IPS-NIHi11 (cell line): ENCODE measurements at regions not wholly inside any gene's neighbourhood (a gene's known extent, or its start where the extent isn't known, plus 50 kb on each side); places are given as distances from the start of the nearest gene placed in this dataset.
"Not testable (repeated sequence)": the region's sequence is repeated elsewhere in the genome, so short reads cannot be mapped to it uniquely, and the experiment has no call there.

ENCODE experiments used
- DNase-seq: peaks from one replicate; pipeline ENCODE4 v3.0.0; 2012; ENCODE audit warnings: mixed read lengths, low spot score

GRCh38 chr3:110618512-110619226, 452.9 kb upstream of the NECTIN3 start:
- DNase-seq, result no peak

GRCh38 chr3:110620118-110620517, 451.5 kb upstream of the NECTIN3 start:
- DNase-seq, result no peak

- no peak for DNase-seq
Observed at GRCh38 chr3:110623571-110623970, 448.0 kb upstream of the NECTIN3 start.

GRCh38 chr3:110624576-110624975, 447.0 kb upstream of the NECTIN3 start:
- DNase-seq, result no peak

GRCh38 chr3:110625201-110625747, 446.3 kb upstream of the NECTIN3 start:
- DNase-seq, result no peak

GRCh38 chr3:110626652-110627111, 444.9 kb upstream of the NECTIN3 start:
- DNase-seq, result not testable (repeated sequence)

GRCh38 chr3:110628650-110629301, 442.8 kb upstream of the NECTIN3 start:
- DNase-seq, result no peak

GRCh38 chr3:110629917-110630316, 441.7 kb upstream of the NECTIN3 start:
- DNase-seq, result no peak

- no peak for DNase-seq
Observed at GRCh38 chr3:110644203-110644602, 427.4 kb upstream of the NECTIN3 start.

- no peak for DNase-seq
Observed at GRCh38 chr3:110646055-110646454, 425.6 kb upstream of the NECTIN3 start.

- no peak for DNase-seq
Observed at GRCh38 chr3:110646496-110646895, 425.1 kb upstream of the NECTIN3 start.

GRCh38 chr3:110647586-110647985, 424.0 kb upstream of the NECTIN3 start:
- no peak for DNase-seq

GRCh38 chr3:110650741-110651140, 420.9 kb upstream of the NECTIN3 start:
- no peak for DNase-seq

GRCh38 chr3:110654843-110655502, 416.6 kb upstream of the NECTIN3 start:
- DNase-seq, result no peak

GRCh38 chr3:110656394-110657025, 415.1 kb upstream of the NECTIN3 start:
- no peak for DNase-seq

- no peak for DNase-seq
Observed at GRCh38 chr3:110664148-110664547, 407.5 kb upstream of the NECTIN3 start.

GRCh38 chr3:110666495-110666894, 405.1 kb upstream of the NECTIN3 start:
- DNase-seq, result no peak

- DNase-seq, result no peak
Observed at GRCh38 chr3:110667216-110667615, 404.4 kb upstream of the NECTIN3 start.

- DNase-seq, result no peak
Observed at GRCh38 chr3:110670407-110670806, 401.2 kb upstream of the NECTIN3 start.

GRCh38 chr3:110677506-110677905, 394.1 kb upstream of the NECTIN3 start:
- no peak for DNase-seq

GRCh38 chr3:110679285-110679684, 392.3 kb upstream of the NECTIN3 start:
- no peak for DNase-seq

GRCh38 chr3:110680450-110680849, 391.2 kb upstream of the NECTIN3 start:
- DNase-seq, result no peak
